Nucleus accumbens (tissue), 56 donors: ENCODE measurements at regions not wholly inside any gene's neighbourhood (a gene's known extent, or its start where the extent isn't known, plus 50 kb on each side); places are given as distances from the start of the nearest gene placed in this dataset.
"Not testable (repeated sequence)": the region's sequence is repeated elsewhere in the genome, so short reads cannot be mapped to it uniquely, and the experiment has no call there.

ENCODE experiments used
- DNase-seq, 56 donors: peaks; one replicate each; lab custom pipeline; 2025; lab: John Stamatoyannopoulos, UW

DNA sequence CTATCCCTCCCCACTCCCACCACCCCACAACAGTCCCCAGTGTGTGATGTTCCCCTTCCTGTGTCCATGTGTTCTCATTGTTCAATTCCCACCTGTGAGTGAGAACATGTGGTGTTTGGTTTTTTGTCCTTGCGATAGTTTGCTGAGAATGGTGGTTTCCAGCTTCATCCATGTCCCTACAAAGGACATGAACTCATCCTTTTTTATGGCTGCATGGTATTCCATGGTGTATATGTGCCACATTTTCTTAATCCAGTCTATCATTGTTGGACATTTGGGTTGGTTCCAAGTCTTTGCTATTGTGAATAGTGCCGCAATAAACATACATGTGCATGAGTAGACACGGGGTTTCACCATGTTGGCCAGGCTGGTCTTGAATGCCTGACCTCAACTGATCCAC lies 109.8 kb downstream of the USP22 start:
- not testable (repeated sequence) for DNase-seq

DNA sequence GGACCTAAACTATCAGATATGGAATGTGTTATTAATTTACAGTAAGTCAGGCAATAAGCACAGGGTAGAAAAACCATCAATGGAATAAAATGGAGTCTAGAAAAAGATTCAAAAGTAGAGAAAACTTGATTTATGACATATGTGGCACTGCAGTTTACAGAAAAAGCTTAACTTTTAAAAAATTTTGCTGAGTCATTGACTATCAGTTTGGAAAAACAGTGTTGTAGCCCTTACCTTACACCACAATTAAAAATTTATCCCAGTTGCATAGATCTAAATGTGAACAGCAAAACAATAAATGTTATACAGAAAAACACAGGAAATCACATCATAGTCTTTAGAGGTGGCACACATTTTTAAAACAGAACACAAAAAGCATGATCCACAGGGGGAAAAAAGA lies 108.5 kb downstream of the USP22 start:
- no peak for DNase-seq

DNA sequence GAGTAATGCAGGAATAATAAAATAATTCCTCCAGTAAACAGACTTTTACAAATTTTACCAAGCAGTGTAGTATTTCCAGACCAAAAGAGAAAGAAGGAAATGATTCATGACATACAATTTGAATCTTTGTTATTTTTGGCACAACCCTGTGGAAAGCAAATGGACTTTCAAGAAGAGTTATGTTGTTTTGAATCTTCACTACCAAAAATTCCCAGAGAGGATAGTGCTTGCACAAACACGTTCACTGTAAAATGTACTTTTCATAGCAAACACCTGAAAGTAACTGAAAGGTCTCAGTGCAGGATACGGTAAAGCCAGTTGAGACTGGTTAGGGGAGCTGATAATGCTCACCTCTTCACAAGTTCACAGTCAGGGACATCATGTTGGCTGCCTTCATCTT lies 107.1 kb downstream of the USP22 start:
- no peak for DNase-seq

DNA sequence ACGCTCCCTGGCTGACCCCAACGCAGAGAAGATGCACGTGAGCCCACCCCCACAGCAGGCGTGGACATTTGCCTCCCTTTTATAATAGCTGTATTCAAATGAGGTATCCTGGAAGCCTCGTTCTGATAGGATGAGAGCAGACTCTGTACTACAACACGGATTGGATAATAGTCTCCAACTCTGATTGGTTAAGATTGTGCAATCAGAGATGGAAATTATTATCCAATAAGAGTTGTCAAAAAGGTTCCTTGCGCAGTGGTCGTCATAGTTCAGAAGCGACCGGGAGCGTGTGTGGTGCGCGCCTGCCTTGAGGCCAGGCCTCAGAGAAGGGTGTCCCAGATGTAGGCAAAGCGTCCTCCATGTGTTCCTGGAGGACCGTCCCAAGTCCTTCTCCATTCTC lies 104.6 kb downstream of the USP22 start:
- DNase-seq, result no peak

DNA sequence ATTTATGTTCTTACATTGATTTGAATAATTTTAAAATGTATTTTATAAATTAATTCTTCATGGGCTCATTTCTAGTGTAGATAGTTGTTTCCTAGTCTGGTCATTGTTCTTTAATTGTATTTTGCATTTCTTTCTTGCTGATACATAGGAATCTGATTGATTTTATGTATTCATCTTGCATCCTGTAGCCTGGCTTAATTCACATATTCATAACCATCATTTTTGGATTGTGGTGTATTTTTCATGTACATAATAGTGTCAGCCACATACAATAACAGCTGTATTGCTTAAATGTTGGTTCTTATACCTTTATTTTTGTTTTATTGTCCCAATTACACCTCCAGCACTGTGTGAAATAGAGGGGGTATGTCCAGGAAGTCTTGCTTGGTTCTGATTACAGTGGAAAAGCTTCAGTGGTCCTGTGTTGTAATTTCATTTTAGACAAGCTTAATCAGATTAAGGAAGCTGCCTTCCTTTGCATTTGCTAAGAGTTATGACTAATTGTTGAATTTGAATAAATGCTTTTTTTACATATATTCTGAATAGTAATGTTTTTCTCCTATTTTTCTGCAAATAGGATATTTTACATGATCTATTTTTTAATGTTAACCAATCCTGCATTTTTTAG lies 103.7 kb downstream of the USP22 start:
- no peak for DNase-seq

DNA sequence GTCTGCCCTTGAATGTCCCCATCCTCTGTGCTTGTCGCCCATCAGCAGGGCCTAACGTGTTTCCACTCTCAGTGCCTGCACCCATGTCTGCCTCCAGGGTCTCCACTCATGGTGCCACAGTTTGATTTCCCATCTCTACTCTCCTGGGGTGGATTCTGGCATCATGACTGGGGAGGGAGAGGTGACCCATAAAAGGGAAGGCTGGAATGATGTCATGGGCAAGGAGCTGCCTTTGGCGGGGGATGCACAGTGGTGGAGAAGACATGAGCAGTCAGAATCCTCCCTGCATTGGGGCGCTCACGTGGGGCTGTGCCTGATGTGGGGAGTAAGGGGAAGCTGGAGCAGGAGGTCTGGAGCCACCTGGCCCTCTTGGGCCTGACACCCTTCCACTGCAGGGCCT lies 100.9 kb downstream of the USP22 start:
- DNase-seq, result no peak

- no peak for DNase-seq
Observed at GRCh38 chr17:20944014-20944865, 98.6 kb downstream of the USP22 start.

DNA sequence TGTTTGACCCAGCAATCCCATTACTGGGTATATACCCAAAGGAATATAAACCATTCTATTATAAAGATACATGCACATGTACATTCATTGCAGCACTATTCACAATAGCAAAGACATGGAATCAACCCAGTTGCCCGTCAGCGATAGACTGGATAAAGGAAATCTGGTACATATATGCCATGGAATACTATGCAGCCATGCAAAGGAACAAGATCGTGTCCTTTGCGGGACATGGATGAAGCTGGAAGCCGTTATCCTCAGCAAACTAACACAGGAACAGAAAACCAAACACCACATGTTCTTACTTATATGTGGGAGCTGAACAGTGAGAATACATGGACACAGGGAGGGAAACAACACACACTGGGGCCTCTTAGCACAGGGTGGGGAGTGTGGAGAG lies 95.1 kb downstream of the USP22 start:
- DNase-seq, result not testable (repeated sequence)

DNA sequence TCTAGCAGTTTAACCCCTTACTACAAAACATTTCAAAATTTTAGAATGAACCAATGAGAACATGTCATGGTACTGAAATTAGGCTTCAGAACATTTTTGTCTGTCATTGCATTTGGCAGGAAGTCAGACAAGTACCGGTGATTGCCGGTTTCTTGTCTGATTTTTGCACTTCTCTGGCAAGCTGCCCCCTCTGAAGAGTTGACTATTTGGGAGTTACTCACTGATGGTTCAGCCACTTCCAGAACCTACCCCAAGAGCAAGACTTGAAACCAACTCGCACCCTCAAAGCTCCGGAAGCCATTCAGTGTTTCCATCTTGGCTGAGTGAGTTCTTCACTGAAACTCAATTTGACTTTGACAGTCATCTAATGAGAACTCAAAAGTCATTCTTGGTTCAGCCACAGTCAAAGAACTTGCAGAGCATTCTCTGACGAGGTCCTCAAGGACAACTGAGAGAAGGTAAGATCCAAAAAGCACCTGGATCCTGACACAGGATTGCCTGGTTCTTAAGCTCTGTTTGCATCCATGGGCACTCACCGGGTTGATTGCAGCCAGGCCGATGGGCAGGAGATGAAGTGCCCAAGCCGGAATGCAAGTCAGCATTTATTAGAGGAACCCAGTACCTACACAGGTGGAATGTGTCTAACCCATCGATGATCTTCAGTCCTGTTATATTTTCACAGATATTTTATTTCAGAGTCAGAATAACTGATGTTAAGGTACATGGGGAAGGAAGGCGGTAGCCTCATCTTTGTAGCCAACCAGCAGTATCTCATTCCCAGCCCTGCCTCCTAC lies 93.6 kb downstream of the USP22 start:
- DNase-seq, result no peak
